SJCRH30 (cell line): ENCODE measurements at regions not wholly inside any gene's neighbourhood (a gene's known extent, or its start where the extent isn't known, plus 50 kb on each side); places are given as distances from the start of the nearest gene placed in this dataset.

Source experiments
- DNase-seq, 2 experiments: peaks; one replicate each; pipeline ENCODE4 v3.0.0-alpha.2; 2015 to 2020
- H3K27ac ChIP-seq: fragments of 250-450 bp; sonication (Bioruptor Pico); 2 replicates; pipeline ENCODE4 v1.5.1; 2020; ENCODE audit warnings: mild to moderate bottlenecking, moderate library complexity
- H3K27me3 ChIP-seq: fragments of 250-450 bp; sonication (Bioruptor Pico); 2 replicates; pipeline ENCODE4 v1.5.1; 2020; ENCODE audit warnings: mild to moderate bottlenecking, moderate library complexity
- H3K36me3 ChIP-seq: fragments of 250-450 bp; sonication (Bioruptor Pico); 2 replicates; pipeline ENCODE4 v1.5.1; 2020; ENCODE audit warnings: mild to moderate bottlenecking, moderate library complexity
- H3K4me1 ChIP-seq: fragments of 250-450 bp; sonication (Bioruptor Pico); 2 replicates; pipeline ENCODE4 v1.5.1; 2020; ENCODE audit warnings: mild to moderate bottlenecking, moderate library complexity
- H3K4me3 ChIP-seq: fragments of 250-450 bp; sonication (Bioruptor Pico); 2 replicates; pipeline ENCODE4 v1.5.1; 2020; ENCODE audit warnings: mild to moderate bottlenecking, moderate library complexity
- H3K9me3 ChIP-seq: fragments of 250-450 bp; sonication (Bioruptor Pico); replicated peaks from 2 replicates; pipeline ENCODE4 v1.5.1; 2020; ENCODE audit warnings: mild to moderate bottlenecking, moderate library complexity

- Histone ChIP-seq H3K9me3 (no peaks in the 10 kb centered on the region), H3K27me3 (no peaks in the 10 kb centered on the region), H3K4me1 (no peaks in the 10 kb centered on the region), H3K4me3 (no peak overlapping the region), H3K36me3 (no peaks in the 10 kb centered on the region), H3K27ac (no peak overlapping the region)
- no peak for DNase-seq
Measured at GRCh38 chr2:55973673-55974072, 50.1 kb upstream of the EFEMP1 start.

DNA sequence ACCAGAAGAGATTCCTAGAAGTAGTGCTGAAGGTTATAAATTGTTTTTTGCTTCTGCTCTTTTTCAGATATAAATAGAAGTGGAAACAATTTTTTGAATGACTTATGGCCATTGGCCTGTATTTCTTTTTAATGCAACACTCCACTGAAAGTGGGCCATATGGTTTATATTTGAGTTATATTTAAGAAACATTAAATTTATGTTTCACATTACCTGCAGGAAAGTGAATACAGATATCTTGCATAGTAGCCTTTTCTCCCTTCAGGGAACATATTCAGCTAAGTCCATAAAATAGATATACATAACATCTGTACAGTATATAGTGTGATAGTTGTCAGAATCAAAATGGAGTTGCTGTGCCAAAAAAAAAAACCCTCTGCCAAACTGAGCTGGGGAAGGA lies 53.1 kb upstream of the EFEMP1 start:
- H3K9me3 ChIP-seq: no peaks in the 10 kb centered on the region
- no peaks in the 10 kb centered on the region for H3K36me3 ChIP-seq
- no peak overlapping the region for H3K4me3 ChIP-seq
- H3K27me3 ChIP-seq: no peaks in the 10 kb centered on the region
- no peaks in the 10 kb centered on the region for H3K4me1 ChIP-seq
- H3K27ac ChIP-seq: no peak overlapping the region
- no peak for DNase-seq

DNA sequence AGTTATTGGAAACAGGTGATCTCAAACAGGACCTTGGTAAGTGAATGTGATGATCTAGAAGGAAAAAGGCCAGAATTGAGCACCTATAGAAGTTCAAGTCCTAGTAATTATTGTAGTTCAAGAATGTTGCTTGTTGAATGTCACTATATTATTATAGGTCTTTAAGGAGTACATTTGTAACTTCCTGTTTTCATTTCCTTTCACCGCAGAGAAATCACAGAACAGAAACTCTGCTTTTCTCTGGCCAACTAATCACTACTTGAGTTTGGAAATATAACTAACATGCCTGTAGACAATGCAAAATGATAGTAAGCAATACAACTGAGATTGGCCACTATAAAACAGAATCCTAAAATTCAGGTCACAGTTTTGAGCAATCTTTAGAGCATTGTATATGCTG lies 61.8 kb upstream of the EFEMP1 start:
- DNase-seq: no peak
- H3K36me3 ChIP-seq: no peaks in the 10 kb centered on the region
- H3K27ac ChIP-seq: no peak overlapping the region
- no peaks in the 10 kb centered on the region for H3K4me1 ChIP-seq
- no peak overlapping the region for H3K4me3 ChIP-seq
- H3K9me3 ChIP-seq: no peaks in the 10 kb centered on the region
- H3K27me3 ChIP-seq: peaks cover 3% of the 10 kb centered on the region

GRCh38 chr2:55986001-55986400 lies 62.4 kb upstream of the EFEMP1 start:
- H3K9me3 ChIP-seq: no peaks in the 10 kb centered on the region
- H3K36me3 ChIP-seq: no peaks in the 10 kb centered on the region
- H3K27me3 ChIP-seq: peaks cover 3% of the 10 kb centered on the region
- no peak overlapping the region for H3K4me3 ChIP-seq
- no peaks in the 10 kb centered on the region for H3K4me1 ChIP-seq
- DNase-seq: no peak
- H3K27ac ChIP-seq: no peak overlapping the region

- Histone ChIP-seq H3K9me3 (no peaks in the 10 kb centered on the region), H3K27ac (no peak overlapping the region), H3K27me3 (peaks cover 3% of the 10 kb centered on the region), H3K4me3 (no peak overlapping the region), H3K4me1 (peaks cover under 1% of the 10 kb centered on the region; the same call in 1 of the 2 replicates), H3K36me3 (no peaks in the 10 kb centered on the region)
- no peak for DNase-seq
Measured at GRCh38 chr2:55986700-55987440, 63.3 kb upstream of the EFEMP1 start.

DNA sequence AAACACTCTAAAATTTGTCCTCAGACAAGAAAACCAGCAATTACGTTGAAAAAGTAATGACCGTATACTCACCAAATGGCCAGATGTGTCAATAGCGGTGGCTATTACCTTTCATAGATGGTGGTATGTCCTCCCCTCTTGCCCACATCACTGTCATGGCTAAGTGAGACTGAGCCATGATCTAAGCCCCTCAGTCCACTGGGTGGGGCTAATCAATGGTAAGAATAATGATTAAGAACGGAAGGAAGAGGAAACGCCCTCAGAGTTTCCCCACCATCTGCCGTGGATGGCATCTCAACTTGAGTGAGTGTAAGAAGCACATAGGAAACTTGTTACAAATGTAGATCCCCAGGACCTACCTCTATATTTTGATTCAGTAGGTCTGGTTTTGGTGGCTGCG lies 65.8 kb upstream of the EFEMP1 start:
- H3K4me3 ChIP-seq: no peak overlapping the region
- DNase-seq: no peak
- peaks cover 3% of the 10 kb centered on the region for H3K27me3 ChIP-seq
- no peaks in the 10 kb centered on the region for H3K36me3 ChIP-seq
- H3K9me3 ChIP-seq: no peaks in the 10 kb centered on the region
- H3K4me1 ChIP-seq: peaks cover 12% of the 10 kb centered on the region
- H3K27ac ChIP-seq: no peak overlapping the region

DNA sequence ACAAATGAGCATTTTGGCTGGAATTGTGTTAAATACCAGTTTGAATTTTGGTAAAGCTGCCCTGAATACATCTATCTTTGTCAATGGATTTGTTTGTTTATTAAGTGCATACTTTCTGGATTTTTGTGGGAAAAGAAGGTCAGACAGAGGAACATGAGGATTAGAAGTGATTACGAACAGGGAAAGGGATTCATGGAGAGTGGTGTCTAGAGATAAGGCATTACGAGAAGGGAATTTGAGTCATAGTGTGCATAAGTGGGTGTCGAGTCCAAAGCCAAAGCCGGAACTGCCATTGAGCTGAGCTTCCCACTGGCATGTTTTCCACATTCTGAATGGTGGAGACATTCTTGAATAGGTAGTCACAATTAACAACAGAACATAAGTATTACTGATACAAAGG lies 68.9 kb upstream of the EFEMP1 start:
- Histone ChIP-seq H3K4me3 (no peak overlapping the region), H3K27ac (no peak overlapping the region), H3K9me3 (no peaks in the 10 kb centered on the region), H3K4me1 (peaks cover 12% of the 10 kb centered on the region), H3K27me3 (no peaks in the 10 kb centered on the region; the same call in 1 of the 2 replicates), H3K36me3 (no peaks in the 10 kb centered on the region)
- DNase-seq: peak; percentile 56 to 65

- DNase-seq: no peak
- H3K27ac ChIP-seq: no peak overlapping the region
- H3K4me3 ChIP-seq: no peak overlapping the region
- H3K4me1 ChIP-seq: peaks cover 12% of the 10 kb centered on the region
- no peaks in the 10 kb centered on the region for H3K36me3 ChIP-seq
- no peaks in the 10 kb centered on the region for H3K9me3 ChIP-seq
- H3K27me3 ChIP-seq: no peaks in the 10 kb centered on the region; the same call in 1 of the 2 replicates
Measured at GRCh38 chr2:55993685-55994084, 70.1 kb upstream of the EFEMP1 start.

DNA sequence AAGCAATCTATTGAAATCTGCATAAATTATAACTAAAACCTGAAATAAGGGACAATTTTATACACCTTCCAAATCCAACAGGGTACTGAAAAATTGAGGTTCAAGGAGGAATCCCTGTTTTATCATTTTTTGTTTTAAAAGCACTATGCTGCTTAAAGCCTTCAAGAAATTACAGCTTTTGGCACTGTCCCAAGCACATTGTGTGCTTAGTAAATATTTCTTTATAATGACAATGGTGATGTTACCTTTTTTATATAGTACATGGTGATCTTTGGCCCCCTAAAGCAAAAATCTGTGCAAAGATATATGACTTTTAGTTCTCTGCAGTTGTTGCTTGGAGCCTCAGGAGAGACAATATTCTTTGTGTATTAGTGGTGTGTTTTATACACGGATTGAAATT lies 71.6 kb upstream of the EFEMP1 start:
- H3K9me3 ChIP-seq: no peaks in the 10 kb centered on the region
- H3K27me3 ChIP-seq: no peaks in the 10 kb centered on the region; the same call in 1 of the 2 replicates
- H3K36me3 ChIP-seq: no peaks in the 10 kb centered on the region
- H3K4me1 ChIP-seq: peaks cover 12% of the 10 kb centered on the region
- no peak overlapping the region for H3K27ac ChIP-seq
- no peak for DNase-seq
- H3K4me3 ChIP-seq: no peak overlapping the region

- no peaks in the 10 kb centered on the region for H3K36me3 ChIP-seq
- H3K27me3 ChIP-seq: no peaks in the 10 kb centered on the region; the same call in 1 of the 2 replicates
- no peak overlapping the region for H3K4me3 ChIP-seq
- H3K4me1 ChIP-seq: peaks cover 12% of the 10 kb centered on the region
- H3K27ac ChIP-seq: no peak overlapping the region
- no peaks in the 10 kb centered on the region for H3K9me3 ChIP-seq
- DNase-seq: no peak
Measured at GRCh38 chr2:55995902-55996301, 72.3 kb upstream of the EFEMP1 start.

GRCh38 chr2:55999231-55999630 lies 75.6 kb upstream of the EFEMP1 start:
- DNase-seq: no peak
- Histone ChIP-seq H3K36me3 (no peaks in the 10 kb centered on the region), H3K27ac (no peak overlapping the region), H3K4me1 (no peaks in the 10 kb centered on the region), H3K27me3 (no peaks in the 10 kb centered on the region; the same call in 1 of the 2 replicates), H3K9me3 (no peaks in the 10 kb centered on the region), H3K4me3 (no peak overlapping the region)

GRCh38 chr2:55999790-56000189 lies 76.2 kb upstream of the EFEMP1 start:
- Histone ChIP-seq H3K4me3 (no peak overlapping the region), H3K4me1 (no peaks in the 10 kb centered on the region), H3K9me3 (no peaks in the 10 kb centered on the region), H3K27ac (no peak overlapping the region), H3K27me3 (no peaks in the 10 kb centered on the region; the same call in 1 of the 2 replicates), H3K36me3 (no peaks in the 10 kb centered on the region)
- DNase-seq: no peak

- DNase-seq: no peak
- no peaks in the 10 kb centered on the region for H3K9me3 ChIP-seq
- H3K27ac ChIP-seq: no peak overlapping the region
- no peak overlapping the region for H3K4me3 ChIP-seq
- no peaks in the 10 kb centered on the region for H3K4me1 ChIP-seq
- H3K36me3 ChIP-seq: no peaks in the 10 kb centered on the region
- H3K27me3 ChIP-seq: no peaks in the 10 kb centered on the region; the same call in 1 of the 2 replicates
Measured at GRCh38 chr2:56001947-56002346, 78.4 kb upstream of the EFEMP1 start.

- no peak overlapping the region for H3K4me3 ChIP-seq
- H3K4me1 ChIP-seq: peaks cover 10% of the 10 kb centered on the region
- no peaks in the 10 kb centered on the region for H3K9me3 ChIP-seq
- peak; percentile 75 to 82 for DNase-seq
- no peaks in the 10 kb centered on the region for H3K27me3 ChIP-seq
- no peak overlapping the region for H3K27ac ChIP-seq
- no peaks in the 10 kb centered on the region for H3K36me3 ChIP-seq
Measured at GRCh38 chr2:56008661-56009431, 85.3 kb upstream of the EFEMP1 start.

DNA sequence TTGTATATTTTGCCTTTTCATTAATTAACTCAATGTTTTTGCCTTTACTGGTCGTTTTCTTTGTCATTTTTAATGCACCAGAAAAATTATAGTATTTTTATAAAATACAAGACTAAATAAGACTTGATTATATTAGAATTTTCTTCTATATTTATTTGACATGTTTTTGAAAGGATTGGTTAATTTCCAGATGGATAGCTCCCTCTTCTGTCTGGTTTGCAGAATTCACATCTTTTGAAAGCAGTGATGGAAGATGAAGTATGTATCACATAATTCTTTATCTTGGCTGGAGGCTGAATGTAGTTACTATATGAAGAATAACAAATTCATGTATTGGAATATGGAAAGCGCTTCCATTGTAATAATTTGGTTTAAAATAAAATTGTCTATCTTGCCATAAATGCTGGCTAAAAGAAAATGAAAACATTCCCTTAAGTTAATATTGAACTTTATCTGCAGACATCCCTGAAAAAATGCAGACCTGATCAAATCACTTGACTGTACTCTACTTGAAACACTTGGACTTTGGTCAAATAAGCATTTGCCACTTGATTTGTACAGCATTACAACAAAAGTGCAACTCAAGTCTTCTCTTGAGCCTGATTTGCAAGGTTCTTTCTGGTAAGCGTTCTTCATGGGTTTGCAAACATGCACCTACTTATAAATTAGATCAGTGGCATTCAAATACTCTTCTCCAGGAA lies 86.3 kb upstream of the EFEMP1 start:
- Histone ChIP-seq H3K4me1 (peaks cover 10% of the 10 kb centered on the region), H3K36me3 (no peaks in the 10 kb centered on the region), H3K27ac (no peak overlapping the region), H3K4me3 (no peak overlapping the region), H3K9me3 (no peaks in the 10 kb centered on the region), H3K27me3 (no peaks in the 10 kb centered on the region)
- peak in 1 of 2 experiments; percentile 48 for DNase-seq
